CD4-positive, alpha-beta T cell treated with Interleukin-12 subunit alpha and Interleukin-12 subunit beta, for 1 hour (primary cell): ENCODE measurements at regions not wholly inside any gene's neighbourhood (a gene's known extent, or its start where the extent isn't known, plus 50 kb on each side); places are given as distances from the start of the nearest gene placed in this dataset.

ENCODE experiments used
- DNase-seq: peaks from one replicate; pipeline ENCODE4 v3.0.0-alpha.2; 2020

- DNase-seq, result no peak
These were observed 75.6 kb upstream of the RFX8 start for GRCh38 chr2:101550555-101550954.

GRCh38 chr2:101549371-101549770 lies 74.5 kb upstream of the RFX8 start:
- no peak for DNase-seq

- no peak for DNase-seq
These were observed 71.6 kb upstream of the RFX8 start for GRCh38 chr2:101546376-101547058.

GRCh38 chr2:101545950-101546349 lies 71.0 kb upstream of the RFX8 start:
- DNase-seq, result no peak

- DNase-seq, result no peak
These were observed 65.6 kb upstream of the RFX8 start for GRCh38 chr2:101540518-101540917.

- DNase-seq, result no peak
These were observed 63.2 kb upstream of the RFX8 start for GRCh38 chr2:101538076-101538475.

GRCh38 chr2:101534149-101534611 lies 59.3 kb upstream of the RFX8 start:
- no peak for DNase-seq

GRCh38 chr2:101533561-101534148 lies 58.7 kb upstream of the RFX8 start:
- no peak for DNase-seq

- no peak for DNase-seq
These were observed 53.6 kb upstream of the RFX8 start for GRCh38 chr2:101528501-101528900.

GRCh38 chr2:101524806-101525430 lies 50.0 kb upstream of the RFX8 start:
- DNase-seq, result no peak
